Liver (tissue), 8 donors: ENCODE measurements at regions not wholly inside any gene's neighbourhood (a gene's known extent, or its start where the extent isn't known, plus 50 kb on each side); places are given as distances from the start of the nearest gene placed in this dataset.
"Not testable (repeated sequence)": the region's sequence is repeated elsewhere in the genome, so short reads cannot be mapped to it uniquely, and the experiment has no call there.

Experiments used
- DNase-seq: peaks from one replicate; pipeline ENCODE4 v3.0.0-alpha.2; 2017; ENCODE audit warnings: low spot score
- H3K27ac ChIP-seq, 2 donors: one replicate each; pipeline ENCODE4 v1.7.0; 2013; ENCODE audit warnings: inconsistent platforms in 2 of 2, low read length in 2 of 2, control low read depth in 1 of 2, low read depth in 1 of 2, mild to moderate bottlenecking in 1 of 2
- H3K27me3 ChIP-seq, 4 donors: one replicate each; pipeline versions ENCODE4 v1.6.1 to v1.7.0; 2013; ENCODE audit warnings: low read length in 3 of 4, inconsistent platforms in 1 of 4, mild to moderate bottlenecking in 1 of 4, moderate library complexity in 1 of 4; ENCODE audit not compliant: control insufficient read depth in 4 of 4, insufficient read depth in 4 of 4
- H3K36me3 ChIP-seq, 4 donors: one replicate each; pipeline versions ENCODE4 v1.6.1 to v1.7.0; 2013; ENCODE audit warnings: low read length in 3 of 4, mild to moderate bottlenecking in 3 of 4, low read depth in 1 of 4, moderate library complexity in 1 of 4; ENCODE audit not compliant: control insufficient read depth in 4 of 4, insufficient read depth in 3 of 4
- H3K4me1 ChIP-seq, 4 donors: one replicate each; pipeline versions ENCODE4 v1.6.1 to v1.7.0; 2013; ENCODE audit warnings: low read length in 3 of 4, mild to moderate bottlenecking in 3 of 4, moderate library complexity in 1 of 4; ENCODE audit not compliant: control insufficient read depth in 4 of 4, insufficient read depth in 4 of 4
- H3K4me3 ChIP-seq, 3 donors: one replicate each; pipeline versions ENCODE4 v1.6.1 to v1.7.0; 2013; ENCODE audit warnings: low read length in 3 of 3, control low read depth in 1 of 3, low read depth in 1 of 3, mild to moderate bottlenecking in 1 of 3
- H3K9ac ChIP-seq, 2 donors: one replicate each; pipeline ENCODE4 v1.7.0; 2013; ENCODE audit warnings: low read length in 2 of 2, mild to moderate bottlenecking in 2 of 2, moderate library complexity in 2 of 2, control low read depth in 1 of 2, low read depth in 1 of 2
- H3K9me3 ChIP-seq, 4 donors: one replicate each; pipeline versions ENCODE4 v1.6.1 to v1.7.0; 2013; ENCODE audit warnings: low read length in 3 of 4; ENCODE audit not compliant: control insufficient read depth in 4 of 4
- EGR1 ChIP-seq, 2 donors: IDR thresholded peaks; 2 replicates each; pipeline ENCODE4 v1.6.1; 2016 to 2018; ENCODE audit warnings: antibody characterized with exemption in 2 of 2, low read depth in 2 of 2
- FOXA1 ChIP-seq: IDR thresholded peaks from 2 replicates; pipeline ENCODE4 v1.6.1; 2016; ENCODE audit warnings: antibody characterized with exemption
- FOXA2 ChIP-seq: IDR thresholded peaks from 2 replicates; pipeline ENCODE4 v1.6.1; 2016; ENCODE audit warnings: antibody characterized with exemption
- GABPA ChIP-seq, 2 donors: IDR thresholded peaks in 1 of 2; conservative IDR thresholded peaks in 1 of 2; 2 replicates each; pipeline ENCODE4 v1.6.1; 2016; ENCODE audit warnings: antibody characterized with exemption in 2 of 2, mild to moderate bottlenecking in 1 of 2, moderate library complexity in 1 of 2
- HNF4A ChIP-seq, 2 donors: conservative IDR thresholded peaks; 2 replicates each; pipeline ENCODE4 v1.6.1; 2016; ENCODE audit warnings: antibody characterized with exemption in 2 of 2, mild to moderate bottlenecking in 2 of 2
- HNF4G ChIP-seq: IDR thresholded peaks from 2 replicates; pipeline ENCODE4 v1.6.1; 2016; ENCODE audit warnings: antibody characterized with exemption
- JUND ChIP-seq, 2 donors: IDR thresholded peaks; 2 replicates each; pipeline ENCODE4 v1.6.1; 2016; ENCODE audit warnings: antibody characterized with exemption in 2 of 2
- NR2F2 ChIP-seq: IDR thresholded peaks from 2 replicates; pipeline ENCODE4 v1.6.1; 2016; ENCODE audit warnings: antibody characterized with exemption
- RAD21 ChIP-seq, 2 donors: IDR thresholded peaks; 2 replicates each; pipeline ENCODE4 v1.6.1; 2016; ENCODE audit warnings: antibody characterized with exemption in 2 of 2, mild to moderate bottlenecking in 2 of 2
- RXRA ChIP-seq, 2 donors: IDR thresholded peaks; 2 replicates each; pipeline ENCODE4 v1.6.1; 2017 to 2018; ENCODE audit warnings: antibody characterized with exemption in 2 of 2, mild to moderate bottlenecking in 1 of 2
- SP1 ChIP-seq: IDR thresholded peaks from 2 replicates; pipeline ENCODE4 v1.6.1; 2018; ENCODE audit warnings: antibody characterized with exemption, mild to moderate bottlenecking
- TAF1 ChIP-seq: conservative IDR thresholded peaks from 2 replicates; pipeline ENCODE4 v1.6.1; 2016; ENCODE audit warnings: antibody characterized with exemption, mild to moderate bottlenecking
- YY1 ChIP-seq: IDR thresholded peaks from 2 replicates; pipeline ENCODE4 v1.6.1; 2016; ENCODE audit warnings: antibody characterized with exemption, mild to moderate bottlenecking
- WGBS: extraction: QIAGEN DNeasy Blood & Tissue Kit; methylation state at CpG from one replicate; pipeline ENCODE4 v1.1.7; 2013; 5-methylcytosine and 5-hydroxymethylcytosine counted together
- TF ChIP-seq, protein P1 (sequence below): fragments of 150-350 bp; IDR thresholded peaks from 2 replicates; pipeline ENCODE4 v1.5.1; 2017; ENCODE audit warnings: improper control_type of control experiment, low read depth, low read length; ENCODE audit not compliant: missing input control
- TF ChIP-seq, protein P2 (sequence below): IDR thresholded peaks from 2 replicates; pipeline ENCODE4 v1.6.1; 2016; ENCODE audit warnings: antibody characterized with exemption
- TF ChIP-seq, protein P3 (sequence below): IDR thresholded peaks from 2 replicates; pipeline ENCODE4 v1.6.1; 2016; ENCODE audit warnings: antibody characterized with exemption, mild to moderate bottlenecking
- TF ChIP-seq, protein P4 (sequence below): IDR thresholded peaks from 2 replicates; pipeline ENCODE4 v1.6.1; 2016; ENCODE audit warnings: antibody characterized with exemption
- TF ChIP-seq, protein P5 (sequence below): IDR thresholded peaks from 2 replicates; pipeline ENCODE4 v1.6.1; 2016; ENCODE audit warnings: antibody characterized with exemption
- donor health status: healthy.
- donor health status: healthy.
- donor health status: healthy.
- donor health status: healthy.
- donor health status: healthy.

DNA sequence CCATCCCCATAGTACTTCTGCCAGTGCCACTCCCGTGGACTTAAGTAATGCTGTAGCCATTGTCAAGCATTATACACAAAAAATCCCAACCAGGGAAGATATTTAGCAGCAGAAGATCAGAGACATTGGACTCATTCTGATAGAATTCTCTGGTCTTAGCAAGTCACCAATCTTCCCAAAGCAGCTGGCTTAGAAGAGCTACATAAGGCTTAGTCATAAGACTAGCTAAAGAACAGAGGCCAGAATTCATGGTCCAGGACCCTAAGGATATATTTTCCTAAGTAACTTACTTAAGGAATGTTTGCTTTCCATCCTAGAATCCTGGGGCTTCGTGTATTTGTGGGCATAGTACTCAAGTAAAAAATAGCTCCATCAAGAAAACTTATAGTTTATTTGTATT lies 100.3 kb upstream of the SLIT2 start:
- Histone ChIP-seq H3K9ac (no peak overlapping the region), H3K27ac (no peak overlapping the region), H3K27me3 (no peaks in the 10 kb centered on the region), H3K4me3 (no peak overlapping the region), H3K4me1 (no peaks in the 10 kb centered on the region), H3K36me3 (no peaks in the 10 kb centered on the region), H3K9me3 (no peaks in the 10 kb centered on the region)
- 42% methylated on average over 2 of the region's 2 CpGs for WGBS
- TF ChIP-seq, protein P1, sequence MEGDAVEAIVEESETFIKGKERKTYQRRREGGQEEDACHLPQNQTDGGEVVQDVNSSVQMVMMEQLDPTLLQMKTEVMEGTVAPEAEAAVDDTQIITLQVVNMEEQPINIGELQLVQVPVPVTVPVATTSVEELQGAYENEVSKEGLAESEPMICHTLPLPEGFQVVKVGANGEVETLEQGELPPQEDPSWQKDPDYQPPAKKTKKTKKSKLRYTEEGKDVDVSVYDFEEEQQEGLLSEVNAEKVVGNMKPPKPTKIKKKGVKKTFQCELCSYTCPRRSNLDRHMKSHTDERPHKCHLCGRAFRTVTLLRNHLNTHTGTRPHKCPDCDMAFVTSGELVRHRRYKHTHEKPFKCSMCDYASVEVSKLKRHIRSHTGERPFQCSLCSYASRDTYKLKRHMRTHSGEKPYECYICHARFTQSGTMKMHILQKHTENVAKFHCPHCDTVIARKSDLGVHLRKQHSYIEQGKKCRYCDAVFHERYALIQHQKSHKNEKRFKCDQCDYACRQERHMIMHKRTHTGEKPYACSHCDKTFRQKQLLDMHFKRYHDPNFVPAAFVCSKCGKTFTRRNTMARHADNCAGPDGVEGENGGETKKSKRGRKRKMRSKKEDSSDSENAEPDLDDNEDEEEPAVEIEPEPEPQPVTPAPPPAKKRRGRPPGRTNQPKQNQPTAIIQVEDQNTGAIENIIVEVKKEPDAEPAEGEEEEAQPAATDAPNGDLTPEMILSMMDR: no peak
- DNase-seq: no peak

DNA sequence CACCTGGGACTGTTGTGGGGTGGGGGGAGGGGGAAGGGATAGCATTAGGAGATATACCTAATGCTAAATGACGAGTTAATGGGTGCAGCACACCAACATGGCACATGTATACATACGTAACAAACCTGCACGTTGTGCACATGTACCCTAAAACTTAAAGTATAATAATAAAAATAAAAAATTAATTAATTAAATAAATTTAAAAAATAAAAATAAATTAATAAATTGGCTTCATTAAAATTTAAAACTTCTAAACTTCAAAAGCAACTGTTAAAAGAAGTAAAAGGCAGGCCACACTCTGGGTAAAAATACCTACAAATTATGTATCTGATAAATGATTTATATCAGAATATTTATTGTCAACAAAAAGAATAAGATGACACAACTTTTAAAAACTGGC lies 102.6 kb upstream of the SLIT2 start:
- not testable (repeated sequence) for H3K9ac ChIP-seq, H3K27me3 ChIP-seq, DNase-seq, H3K9me3 ChIP-seq, H3K36me3 ChIP-seq, H3K4me3 ChIP-seq, H3K4me1 ChIP-seq, H3K27ac ChIP-seq
- 58% methylated on average over 3 of the region's 3 CpGs for WGBS

DNA sequence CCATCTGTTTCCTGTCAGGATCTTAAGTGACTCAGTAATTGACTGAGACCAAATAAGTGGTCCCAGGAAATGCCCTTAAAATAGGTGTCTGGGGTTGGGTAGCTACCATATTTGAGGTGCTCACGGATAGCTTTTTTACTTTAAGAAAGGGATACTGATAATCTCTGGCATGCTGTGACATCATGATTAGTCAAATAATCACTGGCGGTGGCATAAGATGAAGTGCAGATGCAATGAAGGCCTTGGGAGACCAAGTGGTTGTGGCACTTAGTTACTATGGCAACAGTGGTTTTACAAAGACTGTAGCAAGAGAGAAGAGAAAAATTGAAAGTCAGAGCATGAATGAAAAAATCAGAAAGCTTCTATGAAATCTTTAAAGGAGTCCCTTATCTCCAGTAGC lies 114.5 kb upstream of the SLIT2 start:
- H3K27ac ChIP-seq: no peak overlapping the region
- H3K9me3 ChIP-seq: peaks cover 0 to 3% (median under 1%) of the 10 kb centered on the region in 4 donors
- 72% methylated on average over 2 of the region's 2 CpGs for WGBS
- no peak overlapping the region for H3K9ac ChIP-seq
- H3K4me3 ChIP-seq: no peak overlapping the region
- TF ChIP-seq, protein P2, sequence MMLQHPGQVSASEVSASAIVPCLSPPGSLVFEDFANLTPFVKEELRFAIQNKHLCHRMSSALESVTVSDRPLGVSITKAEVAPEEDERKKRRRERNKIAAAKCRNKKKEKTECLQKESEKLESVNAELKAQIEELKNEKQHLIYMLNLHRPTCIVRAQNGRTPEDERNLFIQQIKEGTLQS: no peak
- TF ChIP-seq FOXA2 (no peak), TAF1 (no peak), NR2F2 (no peak), FOXA1 (no peak), RAD21 (IDR thresholded peaks at IDR 0.05) (no peak), YY1 (no peak), RXRA (IDR thresholded peaks at IDR 0.05) (no peak), HNF4A (conservative IDR thresholded peaks at IDR 0.05) (no peak), EGR1 (IDR thresholded peaks at IDR 0.05; ENCODE audit: low read depth in 2 of 2) (no peak), GABPA (IDR thresholded peaks at IDR 0.05 in 1 of 2, conservative IDR thresholded peaks at IDR 0.05 in 1 of 2) (no peak), HNF4G (no peak), SP1 (no peak), JUND (IDR thresholded peaks at IDR 0.05) (no peak)
- TF ChIP-seq, protein P3, sequence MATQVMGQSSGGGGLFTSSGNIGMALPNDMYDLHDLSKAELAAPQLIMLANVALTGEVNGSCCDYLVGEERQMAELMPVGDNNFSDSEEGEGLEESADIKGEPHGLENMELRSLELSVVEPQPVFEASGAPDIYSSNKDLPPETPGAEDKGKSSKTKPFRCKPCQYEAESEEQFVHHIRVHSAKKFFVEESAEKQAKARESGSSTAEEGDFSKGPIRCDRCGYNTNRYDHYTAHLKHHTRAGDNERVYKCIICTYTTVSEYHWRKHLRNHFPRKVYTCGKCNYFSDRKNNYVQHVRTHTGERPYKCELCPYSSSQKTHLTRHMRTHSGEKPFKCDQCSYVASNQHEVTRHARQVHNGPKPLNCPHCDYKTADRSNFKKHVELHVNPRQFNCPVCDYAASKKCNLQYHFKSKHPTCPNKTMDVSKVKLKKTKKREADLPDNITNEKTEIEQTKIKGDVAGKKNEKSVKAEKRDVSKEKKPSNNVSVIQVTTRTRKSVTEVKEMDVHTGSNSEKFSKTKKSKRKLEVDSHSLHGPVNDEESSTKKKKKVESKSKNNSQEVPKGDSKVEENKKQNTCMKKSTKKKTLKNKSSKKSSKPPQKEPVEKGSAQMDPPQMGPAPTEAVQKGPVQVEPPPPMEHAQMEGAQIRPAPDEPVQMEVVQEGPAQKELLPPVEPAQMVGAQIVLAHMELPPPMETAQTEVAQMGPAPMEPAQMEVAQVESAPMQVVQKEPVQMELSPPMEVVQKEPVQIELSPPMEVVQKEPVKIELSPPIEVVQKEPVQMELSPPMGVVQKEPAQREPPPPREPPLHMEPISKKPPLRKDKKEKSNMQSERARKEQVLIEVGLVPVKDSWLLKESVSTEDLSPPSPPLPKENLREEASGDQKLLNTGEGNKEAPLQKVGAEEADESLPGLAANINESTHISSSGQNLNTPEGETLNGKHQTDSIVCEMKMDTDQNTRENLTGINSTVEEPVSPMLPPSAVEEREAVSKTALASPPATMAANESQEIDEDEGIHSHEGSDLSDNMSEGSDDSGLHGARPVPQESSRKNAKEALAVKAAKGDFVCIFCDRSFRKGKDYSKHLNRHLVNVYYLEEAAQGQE: no peak
- TF ChIP-seq, protein P1: no peak
- TF ChIP-seq, protein P4, sequence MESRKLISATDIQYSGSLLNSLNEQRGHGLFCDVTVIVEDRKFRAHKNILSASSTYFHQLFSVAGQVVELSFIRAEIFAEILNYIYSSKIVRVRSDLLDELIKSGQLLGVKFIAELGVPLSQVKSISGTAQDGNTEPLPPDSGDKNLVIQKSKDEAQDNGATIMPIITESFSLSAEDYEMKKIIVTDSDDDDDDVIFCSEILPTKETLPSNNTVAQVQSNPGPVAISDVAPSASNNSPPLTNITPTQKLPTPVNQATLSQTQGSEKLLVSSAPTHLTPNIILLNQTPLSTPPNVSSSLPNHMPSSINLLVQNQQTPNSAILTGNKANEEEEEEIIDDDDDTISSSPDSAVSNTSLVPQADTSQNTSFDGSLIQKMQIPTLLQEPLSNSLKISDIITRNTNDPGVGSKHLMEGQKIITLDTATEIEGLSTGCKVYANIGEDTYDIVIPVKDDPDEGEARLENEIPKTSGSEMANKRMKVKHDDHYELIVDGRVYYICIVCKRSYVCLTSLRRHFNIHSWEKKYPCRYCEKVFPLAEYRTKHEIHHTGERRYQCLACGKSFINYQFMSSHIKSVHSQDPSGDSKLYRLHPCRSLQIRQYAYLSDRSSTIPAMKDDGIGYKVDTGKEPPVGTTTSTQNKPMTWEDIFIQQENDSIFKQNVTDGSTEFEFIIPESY: no peak
- TF ChIP-seq, protein P5, sequence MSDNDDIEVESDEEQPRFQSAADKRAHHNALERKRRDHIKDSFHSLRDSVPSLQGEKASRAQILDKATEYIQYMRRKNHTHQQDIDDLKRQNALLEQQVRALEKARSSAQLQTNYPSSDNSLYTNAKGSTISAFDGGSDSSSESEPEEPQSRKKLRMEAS: no peak
- no peak for DNase-seq
- no peaks in the 10 kb centered on the region for H3K27me3 ChIP-seq
- no peaks in the 10 kb centered on the region for H3K4me1 ChIP-seq
- H3K36me3 ChIP-seq: no peaks in the 10 kb centered on the region
